Activated T-cell treated with anti-CD3 and anti-CD28 coated beads, Interleukin-2, amount 50 U/mL, for 72 hours (primary cell): ENCODE measurements at regions not wholly inside any gene's neighbourhood (a gene's known extent, or its start where the extent isn't known, plus 50 kb on each side); places are given as distances from the start of the nearest gene placed in this dataset.
"Not testable (repeated sequence)": the region's sequence is repeated elsewhere in the genome, so short reads cannot be mapped to it uniquely, and the experiment has no call there.

Experiments
- ATAC-seq, 2 donors: fragments of 150-1000 bp; cut with Tn5 transposase; replicated peaks in 1 of 2; 2 replicates each; pipeline ENCODE4 v1.10.0; 2021; ENCODE audit warnings: moderate library complexity in 2 of 2, mild to moderate bottlenecking in 1 of 2
- DNase-seq, 2 donors: peaks; one replicate each; pipeline ENCODE4 v3.0.0; 2021 to 2022; ENCODE audit warnings: mixed read lengths in 1 of 2
- H3K27ac Mint-ChIP-seq: one replicate; pipeline ENCODE4 v1.8.0; 2022; ENCODE audit warnings: mild to moderate bottlenecking, moderate library complexity, mixed read lengths
- H3K27me3 Mint-ChIP-seq: one replicate; pipeline ENCODE4 v1.8.0; 2022; ENCODE audit warnings: low read depth, mixed read lengths
- H3K36me3 Mint-ChIP-seq, 2 donors: one replicate each; pipeline ENCODE4 v1.8.0; 2022; ENCODE audit warnings: mixed read lengths in 2 of 2, mild to moderate bottlenecking in 1 of 2; ENCODE audit not compliant: insufficient read depth in 2 of 2
- H3K4me1 Mint-ChIP-seq: one replicate; pipeline ENCODE4 v1.8.0; 2022; ENCODE audit warnings: low read depth, mixed read lengths
- H3K4me3 Mint-ChIP-seq, 2 donors: one replicate each; pipeline ENCODE4 v1.8.0; 2022; ENCODE audit warnings: mild to moderate bottlenecking in 2 of 2, mixed read lengths in 2 of 2, moderate library complexity in 2 of 2
- H3K9me3 Mint-ChIP-seq, 2 donors: one replicate each; pipeline ENCODE4 v1.8.0; 2022; ENCODE audit warnings: mixed read lengths in 2 of 2

GRCh38 chr20:30499716-30500446 lies 757.6 kb upstream of the DEFB115 start:
- DNase-seq, H3K4me1 Mint-ChIP-seq, H3K4me3 Mint-ChIP-seq, H3K36me3 Mint-ChIP-seq, H3K9me3 Mint-ChIP-seq, ATAC-seq, H3K27ac Mint-ChIP-seq, H3K27me3 Mint-ChIP-seq: not testable (repeated sequence)

- H3K27me3 Mint-ChIP-seq, H3K9me3 Mint-ChIP-seq, H3K4me3 Mint-ChIP-seq, H3K4me1 Mint-ChIP-seq, ATAC-seq, H3K27ac Mint-ChIP-seq, H3K36me3 Mint-ChIP-seq, DNase-seq: not testable (repeated sequence)
These were observed 757.0 kb upstream of the DEFB115 start for GRCh38 chr20:30500447-30500820.

- Mint-ChIP-seq H3K4me3 (no peak overlapping the region), H3K9me3 (no peaks in the 10 kb centered on the region), H3K4me1 (no peaks in the 10 kb centered on the region), H3K36me3 (no peaks in the 10 kb centered on the region), H3K27me3 (no peaks in the 10 kb centered on the region), H3K27ac (no peak overlapping the region)
- no peak for ATAC-seq
- no peak for DNase-seq
These were observed 756.5 kb upstream of the DEFB115 start for GRCh38 chr20:30500829-30501440.

GRCh38 chr20:30502670-30503069 lies 754.8 kb upstream of the DEFB115 start:
- DNase-seq (no peak), ATAC-seq (no peak)
- H3K36me3 Mint-ChIP-seq: peaks cover 0 to 4% of the 10 kb centered on the region in 2 donors
- no peaks in the 10 kb centered on the region for H3K4me1 Mint-ChIP-seq
- H3K27ac Mint-ChIP-seq: no peak overlapping the region
- no peaks in the 10 kb centered on the region for H3K27me3 Mint-ChIP-seq
- H3K4me3 Mint-ChIP-seq: no peak overlapping the region
- peaks cover 0 to 4% of the 10 kb centered on the region in 2 donors for H3K9me3 Mint-ChIP-seq

- H3K9me3 Mint-ChIP-seq, H3K36me3 Mint-ChIP-seq: not testable (repeated sequence)
These were observed 754.3 kb upstream of the DEFB115 start for GRCh38 chr20:30503204-30503603.

GRCh38 chr20:30503992-30504570 lies 753.4 kb upstream of the DEFB115 start:
- DNase-seq (no peak), ATAC-seq (no peak)
- Mint-ChIP-seq H3K4me1 (no peaks in the 10 kb centered on the region), H3K27me3 (no peaks in the 10 kb centered on the region), H3K4me3 (no peak overlapping the region), H3K9me3 (peaks cover 3 to 4% of the 10 kb centered on the region in 2 donors), H3K36me3 (peaks cover 5 to 7% of the 10 kb centered on the region in 2 donors), H3K27ac (no peak overlapping the region)

More at GRCh38 chr20:30503204-30503603, 754.3 kb upstream of the DEFB115 start:
- not testable (repeated sequence) for H3K27ac Mint-ChIP-seq, H3K4me1 Mint-ChIP-seq, ATAC-seq, H3K4me3 Mint-ChIP-seq, H3K27me3 Mint-ChIP-seq, DNase-seq

GRCh38 chr20:30505566-30505965 lies 751.9 kb upstream of the DEFB115 start:
- ATAC-seq (no peak), DNase-seq (no peak)
- Mint-ChIP-seq H3K4me1 (no peaks in the 10 kb centered on the region), H3K4me3 (no peak overlapping the region), H3K36me3 (peaks cover 5 to 7% of the 10 kb centered on the region in 2 donors), H3K9me3 (peaks cover 6 to 7% of the 10 kb centered on the region in 2 donors), H3K27ac (no peak overlapping the region), H3K27me3 (no peaks in the 10 kb centered on the region)

GRCh38 chr20:30506100-30506499 lies 751.4 kb upstream of the DEFB115 start:
- DNase-seq (no peak), ATAC-seq (no peak)
- Mint-ChIP-seq H3K27me3 (no peaks in the 10 kb centered on the region), H3K9me3 (peaks cover 9% of the 10 kb centered on the region in 2 donors), H3K4me1 (no peaks in the 10 kb centered on the region), H3K36me3 (peaks cover 8 to 11% of the 10 kb centered on the region in 2 donors), H3K4me3 (no peak overlapping the region), H3K27ac (no peak overlapping the region)

GRCh38 chr20:30508382-30508781 lies 749.1 kb upstream of the DEFB115 start:
- peaks cover 8 to 11% of the 10 kb centered on the region in 2 donors for H3K36me3 Mint-ChIP-seq

GRCh38 chr20:30511322-30512030 lies 746.0 kb upstream of the DEFB115 start:
- no peak for DNase-seq
- Mint-ChIP-seq H3K27me3 (no peaks in the 10 kb centered on the region), H3K4me3 (no peak overlapping the region), H3K9me3 (peaks cover 14 to 23% of the 10 kb centered on the region in 2 donors), H3K27ac (no peak overlapping the region), H3K4me1 (no peaks in the 10 kb centered on the region), H3K36me3 (peaks cover 12 to 19% of the 10 kb centered on the region in 2 donors)
- ATAC-seq: no peak

More at GRCh38 chr20:30508382-30508781, 749.1 kb upstream of the DEFB115 start:
- H3K27ac Mint-ChIP-seq, H3K27me3 Mint-ChIP-seq, H3K4me3 Mint-ChIP-seq, ATAC-seq, DNase-seq, H3K4me1 Mint-ChIP-seq: not testable (repeated sequence)
- H3K9me3 Mint-ChIP-seq: peaks cover 9 to 14% of the 10 kb centered on the region in 2 donors

- peaks cover 10 to 22% of the 10 kb centered on the region in 2 donors for H3K9me3 Mint-ChIP-seq
- ATAC-seq: no peak
- H3K36me3 Mint-ChIP-seq: peaks cover 6 to 16% of the 10 kb centered on the region in 2 donors
- no peaks in the 10 kb centered on the region for H3K27me3 Mint-ChIP-seq
- DNase-seq: no peak
- no peak overlapping the region for H3K4me3 Mint-ChIP-seq
- H3K27ac Mint-ChIP-seq: no peak overlapping the region
- H3K4me1 Mint-ChIP-seq: no peaks in the 10 kb centered on the region
These were observed 744.3 kb upstream of the DEFB115 start for GRCh38 chr20:30513050-30513628.

- H3K4me3 Mint-ChIP-seq, H3K36me3 Mint-ChIP-seq, ATAC-seq, H3K27ac Mint-ChIP-seq, H3K27me3 Mint-ChIP-seq, DNase-seq, H3K4me1 Mint-ChIP-seq: not testable (repeated sequence)
- peaks cover 7 to 16% of the 10 kb centered on the region in 2 donors for H3K9me3 Mint-ChIP-seq
These were observed 741.5 kb upstream of the DEFB115 start for GRCh38 chr20:30515915-30516314.

- not testable (repeated sequence) for H3K27ac Mint-ChIP-seq, H3K27me3 Mint-ChIP-seq, H3K36me3 Mint-ChIP-seq, DNase-seq, H3K4me3 Mint-ChIP-seq, H3K9me3 Mint-ChIP-seq, ATAC-seq, H3K4me1 Mint-ChIP-seq
These were observed 738.6 kb upstream of the DEFB115 start for GRCh38 chr20:30518906-30519305.
